ENCODE measurements at regions not wholly inside any gene's neighbourhood (a gene's known extent, or its start where the extent isn't known, plus 50 kb on each side); places are given as distances from the start of the nearest gene placed in this dataset.

GRCh38 chr22:48226026-48227013 lies 1463.9 kb downstream of the TBC1D22A start:
- DNase-seq = no peak

GRCh38 chr22:48224332-48224731 lies 1461.9 kb downstream of the TBC1D22A start:
- Histone ChIP-seq H3K4me3 (no peak overlapping the region), H3K9me3 (peaks cover 0 to 7% (median 0%) of the 10 kb centered on the region in 4 donors), H3K27me3 (peaks cover 0 to 31% (median 0%) of the 10 kb centered on the region in 3 donors), H3K36me3 (no peaks in the 10 kb centered on the region), H3K27ac (no peak overlapping the region), H3K4me1 (no peaks in the 10 kb centered on the region)
- no peak for TF ChIP-seq POLR2A (IDR thresholded peaks at IDR 0.05)
- TF ChIP-seq EP300 (IDR thresholded peaks at IDR 0.05) = no peak
- TF ChIP-seq CTCF (IDR thresholded peaks at IDR 0.05) = no peak
- TF ChIP-seq POLR2AphosphoS5 (IDR thresholded peaks at IDR 0.05) = no peak
- intact Hi-C loops (cut with DNase I; ENCODE audit: low total_unique reads) = no loop called here
- 41 to 70% (median 54%) methylated on average over 5 of the region's 5 CpGs for WGBS, 5 donors
- no peak for DNase-seq

More at GRCh38 chr22:48226026-48227013, 1463.9 kb downstream of the TBC1D22A start:
- WGBS, 5 donors = 68 to 82% (median 80%) methylated on average over 16 to 23 of the region's 23 CpGs
- peaks cover 0 to 31% (median 0%) of the 10 kb centered on the region in 3 donors for H3K27me3 ChIP-seq
- no peak overlapping the region for H3K4me3 ChIP-seq
- H3K36me3 ChIP-seq = no peaks in the 10 kb centered on the region
- intact Hi-C loops (cut with DNase I; ENCODE audit: low total_unique reads) = no loop called here
- H3K4me1 ChIP-seq = no peaks in the 10 kb centered on the region
- H3K27ac ChIP-seq = no peak overlapping the region
- TF ChIP-seq POLR2AphosphoS5 (IDR thresholded peaks at IDR 0.05) (no peak), POLR2A (IDR thresholded peaks at IDR 0.05) (no peak), CTCF (IDR thresholded peaks at IDR 0.05) (no peak), EP300 (IDR thresholded peaks at IDR 0.05) (no peak)
- H3K9me3 ChIP-seq = peaks cover 0 to 11% (median 6%) of the 10 kb centered on the region in 4 donors

GRCh38 chr22:48223488-48224190 lies 1461.2 kb downstream of the TBC1D22A start:
- TF ChIP-seq POLR2AphosphoS5 (IDR thresholded peaks at IDR 0.05) (no peak), POLR2A (IDR thresholded peaks at IDR 0.05) (no peak), CTCF (IDR thresholded peaks at IDR 0.05) (no peak), EP300 (IDR thresholded peaks at IDR 0.05) (no peak)
- no peak for DNase-seq
- Histone ChIP-seq H3K27ac (no peak overlapping the region), H3K4me1 (no peaks in the 10 kb centered on the region), H3K9me3 (peaks cover 0 to 7% (median 0%) of the 10 kb centered on the region in 4 donors), H3K4me3 (no peak overlapping the region), H3K36me3 (no peaks in the 10 kb centered on the region), H3K27me3 (peaks cover 0 to 35% (median 0%) of the 10 kb centered on the region in 3 donors)
- WGBS, 5 donors = 55 to 67% (median 60%) methylated on average over 7 of the region's 7 CpGs
- intact Hi-C loops (cut with DNase I; ENCODE audit: low total_unique reads) = no loop called here

GRCh38 chr22:48222742-48223487 lies 1460.5 kb downstream of the TBC1D22A start:
- Histone ChIP-seq H3K4me1 (no peaks in the 10 kb centered on the region), H3K9me3 (peaks cover 0 to 7% (median 0%) of the 10 kb centered on the region in 4 donors), H3K36me3 (no peaks in the 10 kb centered on the region), H3K4me3 (no peak overlapping the region), H3K27ac (no peak overlapping the region), H3K27me3 (peaks cover 0 to 35% (median 0%) of the 10 kb centered on the region in 3 donors)
- DNase-seq = no peak
- TF ChIP-seq POLR2A (IDR thresholded peaks at IDR 0.05) = no peak
- no peak for TF ChIP-seq CTCF (IDR thresholded peaks at IDR 0.05)
- no peak for TF ChIP-seq POLR2AphosphoS5 (IDR thresholded peaks at IDR 0.05)
- 77 to 89% (median 82%) methylated on average over 11 to 13 of the region's 13 CpGs for WGBS, 5 donors
- intact Hi-C loops (cut with DNase I; ENCODE audit: low total_unique reads) = no loop called here
